ENCODE measurements at regions not wholly inside any gene's neighbourhood (a gene's known extent, or its start where the extent isn't known, plus 50 kb on each side); places are given as distances from the start of the nearest gene placed in this dataset.

- TF ChIP-seq CTCF (IDR thresholded peaks at IDR 0.05; ENCODE audit: unreplicated experiment): no peak
- Mint-ChIP-seq H3K4me1 (ENCODE audit: insufficient read depth, unreplicated experiment) (no peaks in the 10 kb centered on the region), H3K27me3 (ENCODE audit: insufficient read depth, unreplicated experiment) (no peaks in the 10 kb centered on the region), H3K9me3 (ENCODE audit: unreplicated experiment) (no peaks in the 10 kb centered on the region), H3K27ac (ENCODE audit: low read depth, unreplicated experiment) (no peak overlapping the region), H3K36me3 (ENCODE audit: insufficient read depth, unreplicated experiment) (no peaks in the 10 kb centered on the region), H3K4me3 (ENCODE audit: unreplicated experiment) (no peak overlapping the region)
- CTCF ChIA-PET: interaction anchor here (2.7 kb wide), 1 partner anchor 93 kb away, joined by 10 read pairs; no protein-coding TSS in a partner anchor
- no TSS peak for BruUV-seq (replicated peaks)
- intact Hi-C loops (cut with micrococcal nuclease): no loop called here
- no peak for DNase-seq (ENCODE audit: unreplicated experiment)
- POLR2A ChIA-PET: interaction anchor here (0.7 kb wide), 1 partner anchor 13 kb away, joined by 3 read pairs; no protein-coding TSS in a partner anchor
Measured at GRCh38 chr4:183030823-183031222, 68.2 kb upstream of the WWC2 start.

DNA sequence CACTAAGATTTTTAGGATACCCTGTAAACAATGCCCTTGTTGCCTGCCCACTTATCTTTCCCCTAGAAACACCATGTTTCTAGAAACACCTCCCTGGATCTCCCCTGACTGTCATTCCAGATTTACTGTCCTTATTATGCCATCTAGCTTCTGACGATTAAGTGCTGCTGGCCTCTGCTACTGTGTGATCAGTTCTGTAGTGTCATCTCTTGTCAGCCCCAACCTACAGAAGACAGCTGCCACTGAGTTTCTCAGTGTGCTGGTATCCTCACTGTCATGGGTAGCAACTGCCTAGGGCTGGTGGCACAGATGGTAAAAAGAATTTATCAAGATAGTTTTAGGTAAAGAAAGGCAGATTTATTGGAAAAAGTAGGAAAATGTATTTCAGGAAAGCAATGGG lies 68.7 kb upstream of the WWC2 start:
- no TSS peak for BruUV-seq (replicated peaks)
- POLR2A ChIA-PET: no interaction called here
- CTCF ChIA-PET: interaction anchor here (0.6 to 2.7 kb wide), 2 partner anchors 92 to 1207 kb away, joined by 3 to 10 read pairs; no protein-coding TSS in a partner anchor

DNA sequence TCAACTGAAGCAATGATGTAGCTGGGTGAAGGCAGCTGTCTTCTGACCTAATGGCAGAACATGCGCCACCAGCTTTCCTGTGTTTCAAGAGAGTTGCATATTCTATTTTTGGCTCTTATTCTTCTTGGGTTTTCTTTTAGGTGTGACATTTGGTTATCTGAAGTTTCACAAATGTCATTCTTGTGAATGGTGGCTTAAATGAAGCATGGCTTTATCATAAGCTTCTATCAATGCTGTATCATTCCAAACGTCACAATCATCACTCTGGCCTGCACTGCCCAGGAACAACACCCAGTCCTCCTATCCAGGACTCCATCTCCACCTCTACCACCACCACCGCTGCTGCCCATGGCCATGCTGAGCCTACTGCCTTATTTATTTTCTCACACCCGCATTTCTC lies 69.7 kb upstream of the WWC2 start:
- ChIA-PET POLR2A (no interaction called here), CTCF (interaction anchor here (0.6 to 1.3 kb wide), 3 partner anchors 91 to 227 kb away, joined by 3 to 6 read pairs (median 3); no protein-coding TSS in a partner anchor)
- no peaks in the 10 kb centered on the region for H3K36me3 Mint-ChIP-seq (ENCODE audit: insufficient read depth, unreplicated experiment)
- H3K4me1 Mint-ChIP-seq (ENCODE audit: insufficient read depth, unreplicated experiment): no peaks in the 10 kb centered on the region
- DNase-seq (ENCODE audit: unreplicated experiment): no peak
- TF ChIP-seq CTCF (IDR thresholded peaks at IDR 0.05; ENCODE audit: unreplicated experiment): no peak
- intact Hi-C loops (cut with micrococcal nuclease): no loop called here
- H3K27ac Mint-ChIP-seq (ENCODE audit: low read depth, unreplicated experiment): no peak overlapping the region
- H3K27me3 Mint-ChIP-seq (ENCODE audit: insufficient read depth, unreplicated experiment): no peaks in the 10 kb centered on the region
- BruUV-seq (replicated peaks): no TSS peak
- H3K9me3 Mint-ChIP-seq (ENCODE audit: unreplicated experiment): no peaks in the 10 kb centered on the region
- no peak overlapping the region for H3K4me3 Mint-ChIP-seq (ENCODE audit: unreplicated experiment)

More for the DNA sequence above, 68.7 kb upstream of the WWC2 start:
- intact Hi-C loops (cut with micrococcal nuclease): no loop called here
- DNase-seq (ENCODE audit: unreplicated experiment): no peak
- Mint-ChIP-seq H3K27ac (ENCODE audit: low read depth, unreplicated experiment) (no peak overlapping the region), H3K27me3 (ENCODE audit: insufficient read depth, unreplicated experiment) (no peaks in the 10 kb centered on the region), H3K4me3 (ENCODE audit: unreplicated experiment) (no peak overlapping the region), H3K9me3 (ENCODE audit: unreplicated experiment) (no peaks in the 10 kb centered on the region), H3K4me1 (ENCODE audit: insufficient read depth, unreplicated experiment) (no peaks in the 10 kb centered on the region), H3K36me3 (ENCODE audit: insufficient read depth, unreplicated experiment) (no peaks in the 10 kb centered on the region)
- no peak for TF ChIP-seq CTCF (IDR thresholded peaks at IDR 0.05; ENCODE audit: unreplicated experiment)

DNA sequence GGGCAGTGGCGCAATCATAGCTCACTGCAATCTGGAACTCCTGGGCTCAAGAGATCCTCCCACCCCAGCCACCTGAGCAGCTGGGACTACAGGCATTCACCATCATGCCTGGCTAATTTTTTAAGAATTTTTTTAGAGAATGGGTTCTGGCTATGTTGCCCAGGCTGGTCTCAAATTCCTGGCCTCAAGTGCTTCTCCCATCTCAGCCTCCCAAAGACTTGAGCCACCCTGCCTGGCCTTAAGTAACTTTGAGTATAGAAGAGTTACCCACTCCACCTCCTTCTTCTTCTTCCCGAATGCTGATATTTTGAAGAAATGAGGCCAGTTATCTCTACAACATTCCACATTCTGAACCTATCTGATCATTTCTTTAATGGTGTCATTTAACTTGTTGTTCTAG lies 72.4 kb upstream of the WWC2 start:
- H3K27me3 Mint-ChIP-seq (ENCODE audit: insufficient read depth, unreplicated experiment): no peaks in the 10 kb centered on the region
- H3K36me3 Mint-ChIP-seq (ENCODE audit: insufficient read depth, unreplicated experiment): peaks cover 5% of the 10 kb centered on the region
- no peaks in the 10 kb centered on the region for H3K4me1 Mint-ChIP-seq (ENCODE audit: insufficient read depth, unreplicated experiment)

More for the DNA sequence above, 72.4 kb upstream of the WWC2 start:
- no TSS peak for BruUV-seq (replicated peaks)
- Mint-ChIP-seq H3K4me3 (ENCODE audit: unreplicated experiment) (no peak overlapping the region), H3K27ac (ENCODE audit: low read depth, unreplicated experiment) (no peak overlapping the region), H3K9me3 (ENCODE audit: unreplicated experiment) (no peaks in the 10 kb centered on the region)
- ChIA-PET POLR2A (no interaction called here), CTCF (no interaction called here)
- no peak for DNase-seq (ENCODE audit: unreplicated experiment)
- intact Hi-C loops (cut with micrococcal nuclease): no loop called here
- no peak for TF ChIP-seq CTCF (IDR thresholded peaks at IDR 0.05; ENCODE audit: unreplicated experiment)
